Right cardiac atrium (tissue), 5 donors: ENCODE measurements at regions not wholly inside any gene's neighbourhood (a gene's known extent, or its start where the extent isn't known, plus 50 kb on each side); places are given as distances from the start of the nearest gene placed in this dataset.
A peak's percentile ranks its signal among the peaks of the same experiment; 100 is the strongest.

Experiments
- ATAC-seq, 2 donors: fragments of 200-7000 bp; cut with Tn5 transposase; one replicate each; pipeline versions ENCODE4 v1.8.0 to v1.9.1; 2020; ENCODE audit warnings: moderate library complexity in 2 of 2, mild to moderate bottlenecking in 1 of 2
- DNase-seq, 3 donors: peaks; one replicate each; pipeline ENCODE4 v3.0.0-alpha.2; 2020
- H3K27ac ChIP-seq: one replicate; pipeline ENCODE4 v1.5.1; 2013; ENCODE audit warnings: mild to moderate bottlenecking, low read length, control low read depth, moderate library complexity
- H3K27me3 ChIP-seq: one replicate; pipeline ENCODE4 v1.6.1; 2013; ENCODE audit not compliant: control insufficient read depth, insufficient read depth
- H3K4me1 ChIP-seq: one replicate; pipeline ENCODE4 v1.6.1; 2013; ENCODE audit warnings: low read length; ENCODE audit not compliant: control insufficient read depth, insufficient read depth
- H3K4me3 ChIP-seq: one replicate; pipeline ENCODE4 v1.5.1; 2013; ENCODE audit warnings: low read length, control low read depth
- H3K9me3 ChIP-seq: one replicate; pipeline ENCODE4 v1.6.1; 2013; ENCODE audit warnings: low read length; ENCODE audit not compliant: control insufficient read depth
- WGBS: extraction: QIAGEN DNeasy Blood & Tissue Kit; methylation state at CpG from one replicate; pipeline ENCODE4 v1.1.7; 2013; 5-methylcytosine and 5-hydroxymethylcytosine counted together
- intact Hi-C, 4 donors: fragments of 100-400 bp; cut with DNase I; formaldehyde crosslinking; loops; one replicate each; pipeline versions ENCODE4 v1.11.0 to v1.14.0; 2022 to 2023
- donor health status: healthy with polysubstance abuse.
- donor health status: DM: no; HTN: yes; CAD: no.
- donor health status: DM: no; HTN: no; CAD: no.
- donor health status: DM: no; HTN: yes; CAD: no; lungs with severe emphysema.
- donor health status: DM: yes; HTN: yes; CAD: no.

- no peak overlapping the region for H3K27ac ChIP-seq
- no peak for ATAC-seq
- H3K27me3 ChIP-seq = peaks cover 3% of the 10 kb centered on the region
- no peak overlapping the region for H3K4me3 ChIP-seq
- no peaks in the 10 kb centered on the region for H3K9me3 ChIP-seq
- DNase-seq = no peak
- H3K4me1 ChIP-seq = no peaks in the 10 kb centered on the region
- intact Hi-C loops = no loop called here
- 79% methylated on average over 12 of the region's 12 CpGs for WGBS
Measured at GRCh38 chr1:25053576-25054250, 123.6 kb upstream of the RUNX3 start.

DNA sequence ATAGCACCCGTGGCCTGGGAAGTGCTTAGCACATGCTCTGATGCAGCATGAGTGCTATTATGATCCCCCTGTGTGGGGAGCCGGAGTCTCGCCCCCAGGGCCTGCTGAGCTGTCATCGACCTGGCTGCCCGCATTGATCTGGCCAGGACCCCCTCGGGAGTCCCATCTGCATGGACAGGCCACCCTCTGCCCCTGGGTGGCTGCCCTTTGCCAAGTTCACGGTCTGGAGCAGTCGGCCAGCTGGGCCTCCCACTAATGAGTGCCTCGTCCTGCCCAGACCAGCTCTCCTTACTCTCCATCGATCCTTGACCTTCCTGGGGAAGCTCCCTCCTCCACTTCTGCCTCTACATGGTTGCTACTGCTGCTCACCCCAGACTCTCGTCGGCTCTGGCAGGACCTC, 121.8 kb upstream of the RUNX3 start:
- Histone ChIP-seq H3K27ac (no peak overlapping the region), H3K4me3 (no peak overlapping the region), H3K4me1 (no peaks in the 10 kb centered on the region), H3K27me3 (no peaks in the 10 kb centered on the region), H3K9me3 (no peaks in the 10 kb centered on the region)
- DNase-seq = no peak
- ATAC-seq = no peak
- 56% methylated on average over 12 of the region's 12 CpGs for WGBS
- intact Hi-C loops = no loop called here

- ATAC-seq = no peak
- Histone ChIP-seq H3K9me3 (no peaks in the 10 kb centered on the region), H3K4me3 (no peak overlapping the region), H3K27me3 (no peaks in the 10 kb centered on the region), H3K27ac (no peak overlapping the region), H3K4me1 (no peaks in the 10 kb centered on the region)
- DNase-seq = no peak
- intact Hi-C loops = no loop called here
- 82% methylated on average over 6 of the region's 6 CpGs for WGBS
Measured at GRCh38 chr1:25051504-25051903, 121.4 kb upstream of the RUNX3 start.

DNA sequence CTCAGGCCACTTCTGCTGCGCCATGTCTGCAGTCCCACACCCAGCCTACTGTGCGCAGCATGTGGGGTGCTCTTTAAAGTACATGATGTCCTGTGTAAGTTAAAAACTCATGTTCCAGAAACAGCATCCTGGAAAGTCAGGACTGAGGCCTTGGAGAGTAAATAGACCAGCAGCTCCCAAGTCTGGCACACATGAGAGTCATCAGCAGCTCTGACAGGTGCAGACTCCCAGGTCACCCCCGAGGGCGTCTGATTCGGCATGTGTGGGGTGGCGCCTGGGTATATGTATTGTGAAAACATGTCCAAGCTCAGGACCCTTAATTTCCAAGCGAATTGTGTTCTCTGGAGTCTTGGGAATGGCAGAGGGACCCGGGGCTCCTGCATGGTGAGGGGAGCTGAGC, 120.1 kb upstream of the RUNX3 start:
- DNase-seq (no peak), ATAC-seq (no peak)
- no peaks in the 10 kb centered on the region for H3K27me3 ChIP-seq
- intact Hi-C loops = no loop called here
- no peak overlapping the region for H3K27ac ChIP-seq
- 86% methylated on average over 8 of the region's 8 CpGs for WGBS
- no peak overlapping the region for H3K4me3 ChIP-seq
- H3K4me1 ChIP-seq = no peaks in the 10 kb centered on the region
- H3K9me3 ChIP-seq = no peaks in the 10 kb centered on the region

GRCh38 chr1:25049190-25049589, 119.1 kb upstream of the RUNX3 start:
- no peak overlapping the region for H3K27ac ChIP-seq
- no peak for DNase-seq
- WGBS = 63% methylated on average over 2 of the region's 2 CpGs

DNA sequence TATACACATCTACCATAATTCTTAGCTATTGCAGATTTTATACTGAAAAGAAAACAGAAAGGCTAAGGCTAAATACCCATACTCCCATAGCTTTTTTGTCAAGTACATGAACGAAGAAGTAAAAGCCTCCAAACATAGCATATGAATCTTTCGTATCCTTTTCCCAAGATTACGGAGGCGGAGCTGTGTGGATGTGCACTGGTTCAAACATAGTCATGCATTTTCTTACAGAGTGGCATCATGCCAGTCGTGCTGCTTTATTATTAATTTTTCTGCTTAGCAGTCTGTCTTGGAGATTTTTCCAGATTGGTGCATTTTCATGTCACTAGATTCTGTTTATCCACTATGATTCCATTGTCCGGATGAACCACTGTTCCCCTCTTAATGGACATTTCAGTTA, 118.7 kb upstream of the RUNX3 start:
- intact Hi-C loops = no loop called here
- no peaks in the 10 kb centered on the region for H3K4me1 ChIP-seq
- no peaks in the 10 kb centered on the region for H3K9me3 ChIP-seq
- WGBS = 66% methylated on average over 6 of the region's 6 CpGs
- no peak overlapping the region for H3K4me3 ChIP-seq
- H3K27ac ChIP-seq = no peak overlapping the region
- DNase-seq (no peak), ATAC-seq (no peak)
- H3K27me3 ChIP-seq = no peaks in the 10 kb centered on the region

More at GRCh38 chr1:25049190-25049589, 119.1 kb upstream of the RUNX3 start:
- intact Hi-C loops = no loop called here
- Histone ChIP-seq H3K9me3 (no peaks in the 10 kb centered on the region), H3K4me3 (no peak overlapping the region), H3K27me3 (no peaks in the 10 kb centered on the region), H3K4me1 (no peaks in the 10 kb centered on the region)
- no peak for ATAC-seq

- no peak for DNase-seq
- intact Hi-C loops = no loop called here
Measured at GRCh38 chr1:25047506-25048240, 117.6 kb upstream of the RUNX3 start.

GRCh38 chr1:25046194-25046532, 116.1 kb upstream of the RUNX3 start:
- ATAC-seq = no peak
- H3K9me3 ChIP-seq = no peaks in the 10 kb centered on the region
- 79% methylated on average over 8 of the region's 8 CpGs for WGBS

More at GRCh38 chr1:25047506-25048240, 117.6 kb upstream of the RUNX3 start:
- no peak overlapping the region for H3K4me3 ChIP-seq
- no peaks in the 10 kb centered on the region for H3K9me3 ChIP-seq
- no peak overlapping the region for H3K27ac ChIP-seq
- no peaks in the 10 kb centered on the region for H3K4me1 ChIP-seq
- 80% methylated on average over 11 of the region's 11 CpGs for WGBS
- ATAC-seq = no peak
- H3K27me3 ChIP-seq = no peaks in the 10 kb centered on the region

GRCh38 chr1:25045480-25046193, 115.6 kb upstream of the RUNX3 start:
- ATAC-seq = no peak
- H3K4me1 ChIP-seq = no peaks in the 10 kb centered on the region
- H3K27me3 ChIP-seq = no peaks in the 10 kb centered on the region
- no peak overlapping the region for H3K4me3 ChIP-seq
- H3K27ac ChIP-seq = no peak overlapping the region
- 79% methylated on average over 10 of the region's 10 CpGs for whole genome bisulfite sequencing
- intact Hi-C loops = no loop called here
- peak in 1 of 3 donors; percentile 38 for DNase-seq
- H3K9me3 ChIP-seq = no peaks in the 10 kb centered on the region

More at GRCh38 chr1:25046194-25046532, 116.1 kb upstream of the RUNX3 start:
- no peak overlapping the region for H3K4me3 ChIP-seq
- H3K27ac ChIP-seq = no peak overlapping the region
- intact Hi-C loops = no loop called here
- no peak for DNase-seq
- no peaks in the 10 kb centered on the region for H3K4me1 ChIP-seq
- no peaks in the 10 kb centered on the region for H3K27me3 ChIP-seq

DNA sequence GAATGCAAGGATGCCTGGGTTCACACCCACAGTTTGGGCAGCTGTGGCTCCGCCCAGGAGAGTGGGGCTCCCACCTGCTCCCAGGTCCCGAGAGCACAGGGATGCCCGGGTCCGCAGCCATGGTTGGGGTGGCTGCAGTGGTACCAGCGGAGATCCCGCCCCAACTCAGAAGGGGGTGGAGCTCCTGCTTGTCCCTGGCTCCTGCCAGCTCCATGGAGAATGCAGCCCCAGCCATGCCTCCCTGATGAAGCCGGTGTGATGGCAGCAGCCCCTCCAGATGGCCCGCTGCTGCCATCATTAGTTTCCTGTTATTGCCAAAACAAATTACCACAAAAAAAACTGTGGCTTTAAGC, 113.1 kb upstream of the RUNX3 start:
- Histone ChIP-seq H3K4me3 (no peak overlapping the region), H3K27me3 (no peaks in the 10 kb centered on the region), H3K27ac (no peak overlapping the region), H3K9me3 (no peaks in the 10 kb centered on the region), H3K4me1 (no peaks in the 10 kb centered on the region)
- ATAC-seq = no peak
- no peak for DNase-seq
- WGBS = 78% methylated on average over 8 of the region's 8 CpGs
- intact Hi-C loops = no loop called here
